ENCODE measurements at regions not wholly inside any gene's neighbourhood (a gene's known extent, or its start where the extent isn't known, plus 50 kb on each side); places are given as distances from the start of the nearest gene placed in this dataset.
A peak's percentile ranks its signal among the peaks of the same experiment; 100 is the strongest.

- TF ChIP-seq, protein P1, sequence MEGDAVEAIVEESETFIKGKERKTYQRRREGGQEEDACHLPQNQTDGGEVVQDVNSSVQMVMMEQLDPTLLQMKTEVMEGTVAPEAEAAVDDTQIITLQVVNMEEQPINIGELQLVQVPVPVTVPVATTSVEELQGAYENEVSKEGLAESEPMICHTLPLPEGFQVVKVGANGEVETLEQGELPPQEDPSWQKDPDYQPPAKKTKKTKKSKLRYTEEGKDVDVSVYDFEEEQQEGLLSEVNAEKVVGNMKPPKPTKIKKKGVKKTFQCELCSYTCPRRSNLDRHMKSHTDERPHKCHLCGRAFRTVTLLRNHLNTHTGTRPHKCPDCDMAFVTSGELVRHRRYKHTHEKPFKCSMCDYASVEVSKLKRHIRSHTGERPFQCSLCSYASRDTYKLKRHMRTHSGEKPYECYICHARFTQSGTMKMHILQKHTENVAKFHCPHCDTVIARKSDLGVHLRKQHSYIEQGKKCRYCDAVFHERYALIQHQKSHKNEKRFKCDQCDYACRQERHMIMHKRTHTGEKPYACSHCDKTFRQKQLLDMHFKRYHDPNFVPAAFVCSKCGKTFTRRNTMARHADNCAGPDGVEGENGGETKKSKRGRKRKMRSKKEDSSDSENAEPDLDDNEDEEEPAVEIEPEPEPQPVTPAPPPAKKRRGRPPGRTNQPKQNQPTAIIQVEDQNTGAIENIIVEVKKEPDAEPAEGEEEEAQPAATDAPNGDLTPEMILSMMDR (IDR thresholded peaks at IDR 0.05; ENCODE audit: unreplicated experiment), result peak; percentile 87
- Mint-ChIP-seq H3K27me3 (ENCODE audit: low read depth) (peaks cover 25% of the 10 kb centered on the region), H3K4me1 (peaks cover 8% of the 10 kb centered on the region), H3K9me3 (peaks cover 13% of the 10 kb centered on the region), H3K36me3 (no peaks in the 10 kb centered on the region), H3K27ac (no peak overlapping the region), H3K4me3 (no peak overlapping the region)
- DNase-seq (ENCODE audit: low spot score in 2 of 2, unreplicated experiment in 2 of 2), result peak; percentile 42 to 82
Observed at GRCh38 chr18:51668101-51668500, 470.6 kb upstream of the MEX3C start.

DNA sequence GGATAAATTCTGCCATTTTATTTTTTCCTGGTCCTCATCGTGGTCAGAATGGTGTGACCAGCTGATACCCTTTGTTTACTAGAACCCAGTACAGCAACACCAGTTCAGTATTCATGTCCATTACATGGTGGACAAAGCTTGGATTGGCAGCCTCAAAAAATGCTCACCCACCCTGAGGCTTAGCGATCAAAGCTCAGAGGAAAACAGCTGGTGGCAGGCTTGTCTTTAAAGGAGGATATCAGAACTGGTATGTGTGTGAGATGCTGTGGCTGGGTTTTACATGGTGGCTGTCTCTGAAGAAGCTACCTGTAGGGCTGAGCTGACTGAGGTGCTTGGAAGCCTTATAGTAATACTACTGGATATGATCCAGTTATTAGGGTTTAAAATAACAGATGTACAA is 471.1 kb upstream of the MEX3C start:
- peaks cover 13% of the 10 kb centered on the region for H3K9me3 Mint-ChIP-seq
- DNase-seq (ENCODE audit: low spot score in 2 of 2, unreplicated experiment in 2 of 2), result no peak
- H3K4me1 Mint-ChIP-seq, result peaks cover 8% of the 10 kb centered on the region
- H3K27ac Mint-ChIP-seq, result no peak overlapping the region
- peaks cover 24% of the 10 kb centered on the region for H3K27me3 Mint-ChIP-seq (ENCODE audit: low read depth)
- no peaks in the 10 kb centered on the region for H3K36me3 Mint-ChIP-seq
- no peak overlapping the region for H3K4me3 Mint-ChIP-seq
- TF ChIP-seq, protein P1 (IDR thresholded peaks at IDR 0.05; ENCODE audit: unreplicated experiment), result no peak

GRCh38 chr18:51686590-51686989 is 489.1 kb upstream of the MEX3C start:
- DNase-seq (ENCODE audit: low spot score in 2 of 2, unreplicated experiment in 2 of 2), result no peak
- H3K4me3 Mint-ChIP-seq, result no peak overlapping the region
- no peaks in the 10 kb centered on the region for H3K36me3 Mint-ChIP-seq
- no peaks in the 10 kb centered on the region for H3K4me1 Mint-ChIP-seq
- TF ChIP-seq, protein P1 (IDR thresholded peaks at IDR 0.05; ENCODE audit: unreplicated experiment), result no peak
- H3K27ac Mint-ChIP-seq, result no peak overlapping the region
- peaks cover 18% of the 10 kb centered on the region for H3K9me3 Mint-ChIP-seq
- H3K27me3 Mint-ChIP-seq (ENCODE audit: low read depth), result peaks cover 3% of the 10 kb centered on the region

GRCh38 chr18:51687845-51688585 is 490.5 kb upstream of the MEX3C start:
- Mint-ChIP-seq H3K4me3 (no peak overlapping the region), H3K27ac (no peak overlapping the region), H3K4me1 (no peaks in the 10 kb centered on the region), H3K36me3 (no peaks in the 10 kb centered on the region), H3K9me3 (peaks cover 6% of the 10 kb centered on the region), H3K27me3 (ENCODE audit: low read depth) (peaks cover 2% of the 10 kb centered on the region)
- DNase-seq (ENCODE audit: low spot score in 2 of 2, unreplicated experiment in 2 of 2), result no peak
- TF ChIP-seq, protein P1 (IDR thresholded peaks at IDR 0.05; ENCODE audit: unreplicated experiment), result no peak

DNA sequence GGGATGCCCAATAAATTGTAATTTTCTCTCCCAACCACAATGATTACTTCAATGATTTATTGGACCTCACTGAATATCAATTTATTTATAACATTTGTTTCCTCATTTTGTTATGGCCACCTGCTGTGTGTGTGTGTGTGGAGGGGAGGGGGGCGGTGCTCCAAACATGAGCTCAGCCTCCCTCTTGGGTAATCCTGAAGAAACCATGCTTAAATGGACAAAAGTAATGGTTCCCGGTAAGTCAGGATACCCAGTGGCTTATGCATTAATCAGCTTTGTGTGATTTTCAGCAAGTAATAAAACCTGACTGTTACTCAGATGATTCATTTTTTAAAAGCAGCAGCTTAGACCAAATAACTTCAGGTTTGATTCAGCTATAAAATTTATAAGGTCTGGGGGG is 495.1 kb upstream of the MEX3C start:
- H3K4me1 Mint-ChIP-seq, result no peaks in the 10 kb centered on the region
- TF ChIP-seq, protein P1 (IDR thresholded peaks at IDR 0.05; ENCODE audit: unreplicated experiment), result no peak
- H3K27me3 Mint-ChIP-seq (ENCODE audit: low read depth), result peaks cover 2% of the 10 kb centered on the region
- no peak overlapping the region for H3K27ac Mint-ChIP-seq
- no peaks in the 10 kb centered on the region for H3K36me3 Mint-ChIP-seq
- peaks cover 15% of the 10 kb centered on the region for H3K9me3 Mint-ChIP-seq
- no peak for DNase-seq (ENCODE audit: low spot score in 2 of 2, unreplicated experiment in 2 of 2)
- H3K4me3 Mint-ChIP-seq, result no peak overlapping the region

Measured in mesothelial cell of epicardium (in vitro differentiated cells).